RWPE2 (cell line): ENCODE measurements at regions not wholly inside any gene's neighbourhood (a gene's known extent, or its start where the extent isn't known, plus 50 kb on each side); places are given as distances from the start of the nearest gene placed in this dataset.
"Not testable (repeated sequence)": the region's sequence is repeated elsewhere in the genome, so short reads cannot be mapped to it uniquely, and the experiment has no call there.

Experiments used
- ATAC-seq: fragments of 200-7000 bp; cut with Tn5 transposase; 3 replicates; pipeline ENCODE4 v1.9.1; 2021; ENCODE audit warnings: low read depth
- DNase-seq: peaks from one replicate; pipeline ENCODE4 v3.0.0-alpha.2; 2020; ENCODE audit warnings: low spot score
- H3K27ac ChIP-seq: fragments of 450-650 bp; 2 replicates; pipeline ENCODE4 v1.5.1; 2017; ENCODE audit warnings: mild to moderate bottlenecking; ENCODE audit not compliant: poor library complexity, severe bottlenecking
- H3K27me3 ChIP-seq: fragments of 250-450 bp; sonication (Bioruptor Pico); 2 replicates; pipeline ENCODE4 v1.5.1; 2021; ENCODE audit warnings: mild to moderate bottlenecking, moderate library complexity; ENCODE audit not compliant: insufficient read depth, poor library complexity, severe bottlenecking
- H3K36me3 ChIP-seq: fragments of 250-450 bp; sonication (Bioruptor Pico); 2 replicates; pipeline ENCODE4 v1.5.1; 2020; ENCODE audit warnings: low read depth, mild to moderate bottlenecking, moderate library complexity
- H3K4me1 ChIP-seq: fragments of 250-450 bp; sonication (Bioruptor Pico); 2 replicates; pipeline ENCODE4 v1.5.1; 2021; ENCODE audit warnings: mild to moderate bottlenecking, moderate library complexity; ENCODE audit not compliant: insufficient read depth, poor library complexity, severe bottlenecking
- H3K4me3 ChIP-seq: fragments of 250-450 bp; sonication (Bioruptor Pico); 2 replicates; pipeline ENCODE4 v1.5.1; 2021; ENCODE audit warnings: mild to moderate bottlenecking, moderate library complexity; ENCODE audit not compliant: severe bottlenecking
- H3K9me3 ChIP-seq: fragments of 250-450 bp; sonication (Bioruptor Pico); 2 replicates; pipeline ENCODE4 v1.5.1; 2021; ENCODE audit warnings: mild to moderate bottlenecking, moderate library complexity; ENCODE audit not compliant: severe bottlenecking
- TF ChIP-seq, protein P1 (sequence below): fragments of 450-650 bp; IDR thresholded peaks from one replicate; pipeline ENCODE4 v1.5.1; 2017; ENCODE audit warnings: mild to moderate bottlenecking, moderate library complexity; ENCODE audit not compliant: poor library complexity, severe bottlenecking

DNA sequence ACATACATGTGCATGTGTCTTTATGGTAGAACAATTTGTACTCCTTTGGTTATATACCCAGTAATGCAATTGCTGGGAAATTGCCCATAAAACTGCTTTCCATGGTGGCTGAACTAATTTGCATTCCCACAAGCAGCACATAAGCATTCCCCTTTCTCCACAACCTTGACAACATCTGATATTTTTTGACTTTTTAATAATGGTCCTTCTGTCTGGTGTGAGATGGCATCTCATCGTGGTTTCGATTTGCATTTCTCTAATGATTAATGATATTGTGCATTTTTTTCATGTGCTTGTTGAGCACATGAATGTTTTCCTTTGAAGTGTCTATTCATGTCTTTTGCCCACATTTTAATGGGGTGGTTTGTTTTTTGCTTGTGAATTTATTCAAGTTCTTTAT, 166.0 kb downstream of the TMEM47 start:
- Histone ChIP-seq H3K4me3 (no peak overlapping the region), H3K27ac (no peak overlapping the region), H3K4me1 (no peaks in the 10 kb centered on the region), H3K27me3 (no peaks in the 10 kb centered on the region), H3K36me3 (no peaks in the 10 kb centered on the region), H3K9me3 (no peaks in the 10 kb centered on the region)
- no peak for ATAC-seq
- DNase-seq = no peak
- TF ChIP-seq, protein P1, sequence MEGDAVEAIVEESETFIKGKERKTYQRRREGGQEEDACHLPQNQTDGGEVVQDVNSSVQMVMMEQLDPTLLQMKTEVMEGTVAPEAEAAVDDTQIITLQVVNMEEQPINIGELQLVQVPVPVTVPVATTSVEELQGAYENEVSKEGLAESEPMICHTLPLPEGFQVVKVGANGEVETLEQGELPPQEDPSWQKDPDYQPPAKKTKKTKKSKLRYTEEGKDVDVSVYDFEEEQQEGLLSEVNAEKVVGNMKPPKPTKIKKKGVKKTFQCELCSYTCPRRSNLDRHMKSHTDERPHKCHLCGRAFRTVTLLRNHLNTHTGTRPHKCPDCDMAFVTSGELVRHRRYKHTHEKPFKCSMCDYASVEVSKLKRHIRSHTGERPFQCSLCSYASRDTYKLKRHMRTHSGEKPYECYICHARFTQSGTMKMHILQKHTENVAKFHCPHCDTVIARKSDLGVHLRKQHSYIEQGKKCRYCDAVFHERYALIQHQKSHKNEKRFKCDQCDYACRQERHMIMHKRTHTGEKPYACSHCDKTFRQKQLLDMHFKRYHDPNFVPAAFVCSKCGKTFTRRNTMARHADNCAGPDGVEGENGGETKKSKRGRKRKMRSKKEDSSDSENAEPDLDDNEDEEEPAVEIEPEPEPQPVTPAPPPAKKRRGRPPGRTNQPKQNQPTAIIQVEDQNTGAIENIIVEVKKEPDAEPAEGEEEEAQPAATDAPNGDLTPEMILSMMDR = no peak

DNA sequence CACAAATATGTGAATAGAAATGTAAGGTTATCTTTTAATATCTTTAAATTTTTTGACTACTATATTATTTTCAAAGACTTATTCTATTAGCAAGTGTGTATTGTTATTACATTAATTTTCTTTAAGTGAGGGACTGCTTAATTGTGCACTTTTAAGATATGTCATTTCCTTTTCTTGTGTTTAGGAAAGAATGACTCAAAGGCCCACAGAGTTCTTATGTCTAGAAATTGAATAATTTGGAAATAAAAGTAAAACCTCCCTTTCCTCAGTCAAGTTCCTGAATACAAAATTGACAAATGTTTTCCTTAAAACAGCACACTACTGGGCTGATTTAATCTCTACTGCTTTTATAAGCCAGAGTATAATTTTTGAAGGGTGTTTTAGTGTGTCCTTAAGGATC, 169.7 kb downstream of the TMEM47 start:
- Histone ChIP-seq H3K9me3 (no peaks in the 10 kb centered on the region), H3K27ac (no peak overlapping the region), H3K4me3 (no peak overlapping the region), H3K4me1 (no peaks in the 10 kb centered on the region), H3K36me3 (no peaks in the 10 kb centered on the region), H3K27me3 (no peaks in the 10 kb centered on the region)
- TF ChIP-seq, protein P1 = no peak
- DNase-seq (no peak), ATAC-seq (no peak)

DNA sequence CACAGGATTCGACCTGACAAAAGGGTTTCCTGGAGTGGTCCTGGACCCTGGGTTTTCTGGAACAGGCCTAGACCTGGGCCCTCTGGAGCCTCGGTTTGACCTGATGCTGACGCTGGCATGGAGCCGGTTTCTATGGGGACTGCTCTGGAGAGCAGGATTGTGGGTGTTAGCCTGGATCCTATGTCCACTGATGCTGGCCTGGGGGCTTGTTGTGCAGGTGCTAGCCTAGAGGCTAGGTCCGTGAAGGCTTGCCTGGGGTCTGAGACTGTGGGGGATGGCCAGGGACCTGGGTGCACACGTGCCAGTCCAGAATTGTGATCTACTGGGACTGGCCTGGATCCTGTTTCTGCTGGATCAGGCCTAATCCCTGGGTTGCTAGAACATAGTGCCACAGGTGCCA, 173.1 kb downstream of the TMEM47 start:
- H3K4me3 ChIP-seq = no peak overlapping the region
- DNase-seq (no peak), ATAC-seq (no peak)
- H3K27me3 ChIP-seq = no peaks in the 10 kb centered on the region
- no peaks in the 10 kb centered on the region for H3K9me3 ChIP-seq
- no peak overlapping the region for H3K27ac ChIP-seq
- TF ChIP-seq, protein P1 = no peak
- no peaks in the 10 kb centered on the region for H3K36me3 ChIP-seq
- H3K4me1 ChIP-seq = no peaks in the 10 kb centered on the region

DNA sequence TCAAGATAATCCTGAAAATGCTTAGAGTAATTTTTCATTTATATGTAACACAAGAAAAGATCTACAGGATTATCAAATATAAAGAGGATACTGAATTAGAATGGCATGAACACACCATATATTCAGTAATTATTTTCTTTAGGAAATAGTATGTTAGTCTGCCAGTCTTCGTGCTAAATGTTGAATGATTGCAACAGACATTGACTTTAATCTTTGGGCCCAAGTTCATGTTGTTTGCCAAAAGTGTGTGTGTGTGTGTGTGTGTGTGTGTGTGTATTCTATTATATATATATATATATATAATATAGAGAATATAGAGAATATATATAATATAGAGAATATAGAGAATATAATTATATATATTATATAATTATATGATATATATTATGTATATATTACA, 186.6 kb downstream of the TMEM47 start:
- no peak for ATAC-seq

DNA sequence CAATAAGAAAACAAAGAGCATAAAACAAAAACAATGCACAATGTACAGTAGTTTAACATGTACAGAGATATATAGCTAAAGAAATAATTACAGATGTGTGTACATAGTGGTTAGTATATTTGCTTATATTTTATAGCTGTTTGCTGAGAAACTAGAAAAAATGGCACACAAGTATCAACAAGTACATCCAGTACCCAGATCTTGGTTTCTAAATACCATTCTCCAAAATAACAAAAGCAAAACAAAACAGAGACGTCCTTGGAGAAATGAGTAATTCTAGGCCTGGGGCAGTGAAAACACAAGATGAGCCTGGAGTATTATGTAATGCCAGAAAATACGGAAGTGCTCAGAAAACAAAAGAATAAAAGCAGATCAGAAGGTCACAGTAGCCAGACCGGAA, 189.6 kb downstream of the TMEM47 start:
- ATAC-seq (peak; percentile 75), DNase-seq (no peak)
- H3K27me3 ChIP-seq = no peaks in the 10 kb centered on the region
- TF ChIP-seq, protein P1 = no peak
- H3K36me3 ChIP-seq = no peaks in the 10 kb centered on the region
- no peak overlapping the region for H3K4me3 ChIP-seq
- H3K9me3 ChIP-seq = no peaks in the 10 kb centered on the region
- peaks cover 5% of the 10 kb centered on the region for H3K4me1 ChIP-seq
- H3K27ac ChIP-seq = peak overlapping the region; percentile 11

More for the DNA sequence above, 186.6 kb downstream of the TMEM47 start:
- Histone ChIP-seq H3K27ac (no peak overlapping the region), H3K36me3 (no peaks in the 10 kb centered on the region), H3K4me1 (peaks cover 5% of the 10 kb centered on the region), H3K27me3 (no peaks in the 10 kb centered on the region), H3K9me3 (no peaks in the 10 kb centered on the region), H3K4me3 (no peak overlapping the region)
- TF ChIP-seq, protein P1 = no peak
- DNase-seq = no peak

- not testable (repeated sequence) for ATAC-seq, H3K36me3 ChIP-seq, DNase-seq, H3K27me3 ChIP-seq, H3K27ac ChIP-seq, H3K4me3 ChIP-seq, H3K4me1 ChIP-seq, H3K9me3 ChIP-seq
Measured at GRCh38 chrX:34463220-34463619, 193.9 kb downstream of the TMEM47 start.

DNA sequence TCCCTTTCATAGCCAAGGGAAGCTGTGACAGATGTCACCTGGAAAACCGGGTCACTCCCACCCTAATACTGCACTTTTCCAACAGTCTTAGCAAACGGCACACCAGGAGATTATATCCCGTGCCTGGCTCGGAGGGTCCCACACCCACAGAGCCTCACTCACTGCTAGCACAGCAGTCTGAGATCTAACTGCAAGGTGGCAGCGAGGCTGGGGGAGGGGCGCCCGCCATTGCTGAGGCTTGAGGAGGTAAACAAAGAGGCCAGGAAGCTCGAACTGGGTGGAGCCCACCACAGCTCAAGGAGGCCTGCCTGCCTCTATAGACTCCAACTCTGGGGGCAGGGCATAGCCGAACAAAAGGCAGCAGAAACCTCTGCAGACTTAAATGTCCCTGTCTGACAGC, 199.2 kb downstream of the TMEM47 start:
- H3K4me3 ChIP-seq, DNase-seq, H3K4me1 ChIP-seq, H3K9me3 ChIP-seq, ATAC-seq, H3K27me3 ChIP-seq, H3K27ac ChIP-seq, H3K36me3 ChIP-seq: not testable (repeated sequence)
